ENCODE measurements at regions not wholly inside any gene's neighbourhood (a gene's known extent, or its start where the extent isn't known, plus 50 kb on each side); places are given as distances from the start of the nearest gene placed in this dataset.

DNA sequence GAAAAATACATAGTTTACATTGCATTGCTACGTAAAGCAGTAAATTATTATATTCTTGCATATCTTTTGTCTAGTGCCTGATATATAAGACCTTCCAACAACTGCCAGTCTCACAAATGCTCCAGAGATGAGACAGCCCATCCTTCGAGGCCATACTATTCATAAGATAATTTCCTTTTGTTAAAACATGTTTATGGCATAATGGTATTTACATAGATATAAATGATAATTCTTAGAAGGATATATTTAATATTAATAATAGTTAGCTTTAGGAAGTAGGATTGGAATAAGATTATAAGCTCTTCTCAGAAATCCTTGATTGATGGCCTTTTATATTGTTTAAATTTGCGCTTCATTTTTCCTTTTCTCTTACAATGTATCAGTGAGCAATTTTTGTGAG is 1410.1 kb upstream of the MIR17HG start:
- Histone ChIP-seq H3K9me3 (ENCODE audit: low read depth) (no peaks in the 10 kb centered on the region), H3K36me3 (no peaks in the 10 kb centered on the region), H3K4me3 (no peak overlapping the region), H3K4me2 (no peak overlapping the region), H3K27ac (no peak overlapping the region), H3K4me1 (no peaks in the 10 kb centered on the region), H4K20me1 (ENCODE audit: low read depth) (no peaks in the 10 kb centered on the region), H3F3A (ENCODE audit: low read depth) (no peaks in the 10 kb centered on the region), H2AFZ (replicated peaks) (no peak overlapping the region), H3K27me3 (no peaks in the 10 kb centered on the region), H3K79me2 (ENCODE audit: low read depth) (no peaks in the 10 kb centered on the region), H3K9ac (no peak overlapping the region)
- Mint-ChIP-seq H3K36me3 (no peaks in the 10 kb centered on the region), H3K27ac (no peak overlapping the region), H3K27me3 (ENCODE audit: insufficient read depth, low read depth) (no peaks in the 10 kb centered on the region), H3K4me3 (no peak overlapping the region), H3K9me3 (peaks cover 3% of the 10 kb centered on the region), H3K4me1 (no peaks in the 10 kb centered on the region)
- DNase-seq (ENCODE audit: low spot score): no peak
- TF ChIP-seq CTCF (IDR thresholded peaks at IDR 0.05) (no peak), EZH2 (IDR thresholded peaks at IDR 0.05) (no peak), EZH2phosphoT487 (IDR thresholded peaks at IDR 0.05) (no peak)

DNA sequence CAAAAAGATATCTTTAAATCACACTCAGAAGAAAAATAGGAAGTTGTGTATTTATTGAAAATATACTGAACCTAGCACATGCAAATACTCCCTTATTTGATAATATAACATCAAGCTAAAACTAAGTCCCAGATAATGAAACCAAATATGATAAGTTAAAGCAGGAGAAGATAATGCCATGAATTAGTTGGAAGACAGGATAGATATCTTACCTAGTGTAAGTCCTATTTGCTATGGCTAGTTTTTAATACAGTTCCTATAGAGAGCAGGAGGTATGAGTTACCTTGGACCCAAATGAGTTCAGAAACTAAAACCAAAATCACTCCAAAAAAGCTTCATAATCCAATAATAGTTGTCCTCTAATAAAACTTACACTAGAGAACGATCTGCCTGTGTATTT is 1407.1 kb upstream of the MIR17HG start:
- Histone ChIP-seq H2AFZ (replicated peaks) (no peak overlapping the region), H3K4me1 (no peaks in the 10 kb centered on the region), H4K20me1 (ENCODE audit: low read depth) (no peaks in the 10 kb centered on the region), H3K36me3 (no peaks in the 10 kb centered on the region), H3K9me3 (ENCODE audit: low read depth) (no peaks in the 10 kb centered on the region), H3K27ac (no peak overlapping the region), H3K9ac (no peak overlapping the region), H3K79me2 (ENCODE audit: low read depth) (no peaks in the 10 kb centered on the region), H3K4me2 (no peak overlapping the region), H3K4me3 (no peak overlapping the region), H3F3A (ENCODE audit: low read depth) (no peaks in the 10 kb centered on the region), H3K27me3 (no peaks in the 10 kb centered on the region)
- H3K9me3 Mint-ChIP-seq: no peaks in the 10 kb centered on the region
- TF ChIP-seq CTCF (IDR thresholded peaks at IDR 0.05) (no peak), EZH2 (IDR thresholded peaks at IDR 0.05) (no peak), EZH2phosphoT487 (IDR thresholded peaks at IDR 0.05) (no peak)
- no peak for DNase-seq (ENCODE audit: low spot score)
- no peaks in the 10 kb centered on the region for H3K36me3 Mint-ChIP-seq
- H3K4me1 Mint-ChIP-seq: no peaks in the 10 kb centered on the region
- no peaks in the 10 kb centered on the region for H3K27me3 Mint-ChIP-seq (ENCODE audit: insufficient read depth, low read depth)
- no peak overlapping the region for H3K27ac Mint-ChIP-seq
- H3K4me3 Mint-ChIP-seq: no peak overlapping the region

GRCh38 chr13:89943139-89943538 is 1404.3 kb upstream of the MIR17HG start:
- Mint-ChIP-seq H3K27me3 (ENCODE audit: insufficient read depth, low read depth) (no peaks in the 10 kb centered on the region), H3K9me3 (peaks cover 9% of the 10 kb centered on the region), H3K4me3 (no peak overlapping the region), H3K27ac (no peak overlapping the region), H3K4me1 (no peaks in the 10 kb centered on the region), H3K36me3 (no peaks in the 10 kb centered on the region)
- no peaks in the 10 kb centered on the region for H3F3A ChIP-seq (ENCODE audit: low read depth)
- no peaks in the 10 kb centered on the region for H3K36me3 ChIP-seq
- H3K9ac ChIP-seq: no peak overlapping the region
- H3K4me1 ChIP-seq: no peaks in the 10 kb centered on the region
- DNase-seq (ENCODE audit: low spot score): no peak
- no peaks in the 10 kb centered on the region for H4K20me1 ChIP-seq (ENCODE audit: low read depth)
- no peak overlapping the region for H3K27ac ChIP-seq
- no peaks in the 10 kb centered on the region for H3K27me3 ChIP-seq
- no peaks in the 10 kb centered on the region for H3K79me2 ChIP-seq (ENCODE audit: low read depth)
- H3K4me2 ChIP-seq: no peak overlapping the region
- no peak overlapping the region for H3K4me3 ChIP-seq
- H2AFZ ChIP-seq (replicated peaks): no peak overlapping the region
- TF ChIP-seq CTCF (IDR thresholded peaks at IDR 0.05): no peak
- no peak for TF ChIP-seq EZH2phosphoT487 (IDR thresholded peaks at IDR 0.05)
- TF ChIP-seq EZH2 (IDR thresholded peaks at IDR 0.05): no peak
- no peaks in the 10 kb centered on the region for H3K9me3 ChIP-seq (ENCODE audit: low read depth)

DNA sequence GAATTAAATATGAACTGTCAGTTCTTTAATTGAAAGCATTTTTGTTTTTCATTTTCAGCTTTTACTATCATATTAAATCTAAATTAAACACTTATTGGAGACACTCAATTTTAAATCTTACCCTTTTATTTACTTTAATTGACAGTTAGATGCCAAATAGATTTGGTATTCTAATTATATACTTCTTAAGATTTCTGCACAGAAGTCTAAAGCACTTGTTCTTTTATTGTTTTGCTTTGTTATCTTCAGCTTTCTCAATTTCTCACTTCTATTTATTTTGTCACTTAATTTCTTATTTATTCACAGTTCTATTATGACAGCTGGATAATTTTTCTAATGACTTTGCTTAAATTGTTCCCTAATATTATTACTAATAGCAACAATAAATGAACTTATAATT is 1397.3 kb upstream of the MIR17HG start:
- no peak overlapping the region for H3K4me3 Mint-ChIP-seq
- H3K27ac Mint-ChIP-seq: no peak overlapping the region
- H3K4me2 ChIP-seq: no peak overlapping the region
- no peaks in the 10 kb centered on the region for H4K20me1 ChIP-seq (ENCODE audit: low read depth)
- H3K9me3 Mint-ChIP-seq: peaks cover 15% of the 10 kb centered on the region
- H3K9ac ChIP-seq: no peak overlapping the region
- no peaks in the 10 kb centered on the region for H3K4me1 Mint-ChIP-seq
- no peaks in the 10 kb centered on the region for H3K27me3 ChIP-seq
- no peaks in the 10 kb centered on the region for H3K36me3 ChIP-seq
- H3K4me1 ChIP-seq: no peaks in the 10 kb centered on the region
- no peak for DNase-seq (ENCODE audit: low spot score)
- TF ChIP-seq EZH2 (IDR thresholded peaks at IDR 0.05): no peak
- no peak for TF ChIP-seq EZH2phosphoT487 (IDR thresholded peaks at IDR 0.05)
- no peak for TF ChIP-seq CTCF (IDR thresholded peaks at IDR 0.05)
- H2AFZ ChIP-seq (replicated peaks): no peak overlapping the region
- H3K27me3 Mint-ChIP-seq (ENCODE audit: insufficient read depth, low read depth): no peaks in the 10 kb centered on the region
- H3K27ac ChIP-seq: no peak overlapping the region
- no peaks in the 10 kb centered on the region for H3K79me2 ChIP-seq (ENCODE audit: low read depth)
- H3F3A ChIP-seq (ENCODE audit: low read depth): no peaks in the 10 kb centered on the region
- no peaks in the 10 kb centered on the region for H3K36me3 Mint-ChIP-seq
- no peaks in the 10 kb centered on the region for H3K9me3 ChIP-seq (ENCODE audit: low read depth)
- H3K4me3 ChIP-seq: no peak overlapping the region

Data from neural progenitor cell (in vitro differentiated cells).